Body of pancreas (tissue), 4 donors: ENCODE measurements at regions not wholly inside any gene's neighbourhood (a gene's known extent, or its start where the extent isn't known, plus 50 kb on each side); places are given as distances from the start of the nearest gene placed in this dataset.

ENCODE experiments used
- ATAC-seq: fragments of 150-250 bp; one replicate; pipeline ENCODE4 v1.9.1; 2016
- DNase-seq, 4 donors: peaks; one replicate each; pipeline ENCODE4 v3.0.0-alpha.2; 2019
- H3K27ac ChIP-seq, 4 donors: fragments of 200-600 bp; sonication (generic); 1 replicate in 3 of 4; 2 replicates in 1 of 4; pipeline versions ENCODE4 v1.5.1 to v1.6.1; 2016 to 2019; ENCODE audit warnings: mild to moderate bottlenecking in 1 of 4, mixed read lengths in 1 of 4, moderate library complexity in 1 of 4
- H3K27me3 ChIP-seq, 2 donors: fragments of 200-600 bp; sonication (generic); one replicate each; pipeline ENCODE4 v1.6.0; 2016; ENCODE audit warnings: mild to moderate bottlenecking in 1 of 2
- H3K36me3 ChIP-seq, 2 donors: fragments of 200-600 bp; sonication (generic); replicated peaks in 1 of 2; 2 replicates each; pipeline ENCODE4 v1.5.1; 2016; ENCODE audit warnings: low read depth in 2 of 2; ENCODE audit not compliant: insufficient read depth in 1 of 2
- H3K4me1 ChIP-seq: fragments of 200-600 bp; sonication (generic); one replicate; pipeline ENCODE4 v1.6.0; 2016
- H3K4me3 ChIP-seq, 2 donors: fragments of 200-600 bp; sonication (generic); 1 replicate in 1 of 2; 2 replicates in 1 of 2; pipeline ENCODE4 v1.5.1; 2016 to 2019
- H3K9me3 ChIP-seq, 3 donors: fragments of 200-600 bp; sonication (generic); 1 replicate in 2 of 3; 2 replicates in 1 of 3; pipeline ENCODE4 v1.5.1; 2016
- CTCF ChIP-seq, 7 experiments: fragments of 450-650 bp in 4 of 7; fragments of 200-600 bp in 3 of 7; sonication (generic) in 3 of 7; IDR thresholded peaks; one replicate each; pipeline ENCODE4 v1.5.1; 2016 to 2019; ENCODE audit warnings: antibody characterized with exemption in 7 of 7
- POLR2A ChIP-seq, 3 donors: fragments of 450-650 bp; IDR thresholded peaks; one replicate each; pipeline ENCODE4 v1.6.1; 2016; ENCODE audit warnings: antibody characterized with exemption in 3 of 3, mild to moderate bottlenecking in 2 of 3
- WGBS, 2 donors: methylation state at CpG; one replicate each; pipeline ENCODE4 v1.1.5; 2017; 5-methylcytosine and 5-hydroxymethylcytosine counted together
- intact Hi-C: fragments of 100-400 bp; cut with DNase I; formaldehyde crosslinking; loops from one replicate; pipeline ENCODE4 v1.15.1; 2023

- 93 to 94% methylated on average over 8 to 9 of the region's 9 CpGs for WGBS, 2 donors
- H3K4me1 ChIP-seq = no peaks in the 10 kb centered on the region
- H3K27me3 ChIP-seq = no peaks in the 10 kb centered on the region
- H3K4me3 ChIP-seq = no peak overlapping the region
- TF ChIP-seq CTCF (IDR thresholded peaks at IDR 0.05) (no peak), POLR2A (IDR thresholded peaks at IDR 0.05) (no peak)
- no peaks in the 10 kb centered on the region for H3K36me3 ChIP-seq
- ATAC-seq = no peak
- peak in 1 of 4 donors; percentile 7 for DNase-seq
- H3K27ac ChIP-seq = no peak overlapping the region
- H3K9me3 ChIP-seq = no peaks in the 10 kb centered on the region
- intact Hi-C loops = no loop called here
Measured at GRCh38 chr2:120482334-120482733, 136.4 kb downstream of the INHBB start.

- Histone ChIP-seq H3K4me3 (no peak overlapping the region), H3K4me1 (no peaks in the 10 kb centered on the region), H3K27me3 (no peaks in the 10 kb centered on the region), H3K36me3 (no peaks in the 10 kb centered on the region), H3K9me3 (no peaks in the 10 kb centered on the region), H3K27ac (no peak overlapping the region)
- WGBS, 2 donors = 82 to 96% methylated on average over 4 to 5 of the region's 5 CpGs
- ATAC-seq (no peak), DNase-seq (peak in 1 of 4 donors; percentile 5)
- TF ChIP-seq POLR2A (IDR thresholded peaks at IDR 0.05) (no peak), CTCF (IDR thresholded peaks at IDR 0.05) (no peak)
- intact Hi-C loops = no loop called here
Measured at GRCh38 chr2:120483355-120483754, 137.4 kb downstream of the INHBB start.

- Histone ChIP-seq H3K36me3 (no peaks in the 10 kb centered on the region), H3K27ac (no peak overlapping the region), H3K27me3 (no peaks in the 10 kb centered on the region), H3K4me1 (no peaks in the 10 kb centered on the region), H3K9me3 (no peaks in the 10 kb centered on the region), H3K4me3 (no peak overlapping the region)
- 79 to 90% methylated on average over 7 of the region's 7 CpGs for WGBS, 2 donors
- no peak for ATAC-seq
- no peak for TF ChIP-seq CTCF (IDR thresholded peaks at IDR 0.05)
- TF ChIP-seq POLR2A (IDR thresholded peaks at IDR 0.05) = no peak
- no peak for DNase-seq
- intact Hi-C loops = no loop called here
Measured at GRCh38 chr2:120485096-120485495, 139.2 kb downstream of the INHBB start.

- DNase-seq = no peak
- intact Hi-C loops = no loop called here
- Histone ChIP-seq H3K27ac (no peak overlapping the region), H3K27me3 (no peaks in the 10 kb centered on the region), H3K4me1 (no peaks in the 10 kb centered on the region), H3K36me3 (no peaks in the 10 kb centered on the region), H3K9me3 (no peaks in the 10 kb centered on the region), H3K4me3 (no peak overlapping the region)
- 57 to 62% methylated on average over 8 of the region's 8 CpGs for WGBS, 2 donors
- no peak for ATAC-seq
- TF ChIP-seq CTCF (IDR thresholded peaks at IDR 0.05) (no peak), POLR2A (IDR thresholded peaks at IDR 0.05) (no peak)
Measured at GRCh38 chr2:120486441-120486840, 140.5 kb downstream of the INHBB start.

- H3K9me3 ChIP-seq = no peaks in the 10 kb centered on the region
- H3K36me3 ChIP-seq = no peaks in the 10 kb centered on the region
- no peak for DNase-seq
- no peak for ATAC-seq
- intact Hi-C loops = no loop called here
- no peaks in the 10 kb centered on the region for H3K27me3 ChIP-seq
- no peaks in the 10 kb centered on the region for H3K4me1 ChIP-seq
- H3K27ac ChIP-seq = no peak overlapping the region
- TF ChIP-seq POLR2A (IDR thresholded peaks at IDR 0.05) (no peak), CTCF (IDR thresholded peaks at IDR 0.05) (no peak)
- 85% methylated on average over 11 of the region's 11 CpGs for WGBS, 2 donors
- H3K4me3 ChIP-seq = no peak overlapping the region
Measured at GRCh38 chr2:120486946-120487345, 141.0 kb downstream of the INHBB start.
